Activated T-cell treated with anti-CD3 and anti-CD28 coated beads, Interleukin-2, amount 50 U/mL, for 24 hours (primary cell): ENCODE measurements at regions not wholly inside any gene's neighbourhood (a gene's known extent, or its start where the extent isn't known, plus 50 kb on each side); places are given as distances from the start of the nearest gene placed in this dataset.

Experiments used
- DNase-seq: peaks from one replicate; pipeline ENCODE4 v3.0.0-alpha.2; 2020
- H3K27ac Mint-ChIP-seq: 2 replicates; pipeline ENCODE4 v1.8.0; 2020; ENCODE audit warnings: mild to moderate bottlenecking, mixed read lengths
- H3K27me3 Mint-ChIP-seq: 2 replicates; pipeline ENCODE4 v1.8.0; 2020; ENCODE audit warnings: mixed read lengths
- H3K36me3 Mint-ChIP-seq: 2 replicates; pipeline ENCODE4 v1.8.0; 2020; ENCODE audit warnings: low read depth, mixed read lengths
- H3K4me1 Mint-ChIP-seq: 2 replicates; pipeline ENCODE4 v1.8.0; 2020; ENCODE audit warnings: low read depth, mixed read lengths
- H3K4me3 Mint-ChIP-seq: 2 replicates; pipeline ENCODE4 v1.8.0; 2020; ENCODE audit warnings: mild to moderate bottlenecking, moderate library complexity, mixed read lengths
- H3K9me3 Mint-ChIP-seq: 2 replicates; pipeline ENCODE4 v1.8.0; 2020; ENCODE audit warnings: mixed read lengths

DNA sequence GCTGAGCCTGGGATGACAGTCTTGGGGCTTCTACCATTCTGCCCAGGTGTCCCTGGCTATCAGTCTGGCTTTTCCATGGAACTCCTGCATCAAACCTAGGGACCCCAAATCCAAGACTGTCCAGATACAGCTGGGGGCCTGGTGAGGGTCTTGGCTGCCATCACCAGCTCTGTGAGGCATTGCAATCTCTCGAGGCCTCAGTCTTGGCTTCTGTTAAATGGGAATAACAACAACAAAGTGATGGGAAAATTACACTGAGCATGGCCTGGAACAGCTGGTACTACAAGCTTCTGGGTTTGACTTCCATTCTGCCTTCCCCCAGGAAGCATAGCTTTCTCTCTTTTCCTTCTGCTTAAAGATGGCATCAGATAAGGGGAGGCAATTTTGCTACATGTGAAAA lies 50.0 kb upstream of the LCTL start:
- DNase-seq, result no peak
- Mint-ChIP-seq H3K27me3 (peaks cover 20% of the 10 kb centered on the region), H3K4me1 (peaks cover 6% of the 10 kb centered on the region), H3K27ac (no peak overlapping the region), H3K9me3 (no peaks in the 10 kb centered on the region), H3K4me3 (no peak overlapping the region), H3K36me3 (no peaks in the 10 kb centered on the region)

DNA sequence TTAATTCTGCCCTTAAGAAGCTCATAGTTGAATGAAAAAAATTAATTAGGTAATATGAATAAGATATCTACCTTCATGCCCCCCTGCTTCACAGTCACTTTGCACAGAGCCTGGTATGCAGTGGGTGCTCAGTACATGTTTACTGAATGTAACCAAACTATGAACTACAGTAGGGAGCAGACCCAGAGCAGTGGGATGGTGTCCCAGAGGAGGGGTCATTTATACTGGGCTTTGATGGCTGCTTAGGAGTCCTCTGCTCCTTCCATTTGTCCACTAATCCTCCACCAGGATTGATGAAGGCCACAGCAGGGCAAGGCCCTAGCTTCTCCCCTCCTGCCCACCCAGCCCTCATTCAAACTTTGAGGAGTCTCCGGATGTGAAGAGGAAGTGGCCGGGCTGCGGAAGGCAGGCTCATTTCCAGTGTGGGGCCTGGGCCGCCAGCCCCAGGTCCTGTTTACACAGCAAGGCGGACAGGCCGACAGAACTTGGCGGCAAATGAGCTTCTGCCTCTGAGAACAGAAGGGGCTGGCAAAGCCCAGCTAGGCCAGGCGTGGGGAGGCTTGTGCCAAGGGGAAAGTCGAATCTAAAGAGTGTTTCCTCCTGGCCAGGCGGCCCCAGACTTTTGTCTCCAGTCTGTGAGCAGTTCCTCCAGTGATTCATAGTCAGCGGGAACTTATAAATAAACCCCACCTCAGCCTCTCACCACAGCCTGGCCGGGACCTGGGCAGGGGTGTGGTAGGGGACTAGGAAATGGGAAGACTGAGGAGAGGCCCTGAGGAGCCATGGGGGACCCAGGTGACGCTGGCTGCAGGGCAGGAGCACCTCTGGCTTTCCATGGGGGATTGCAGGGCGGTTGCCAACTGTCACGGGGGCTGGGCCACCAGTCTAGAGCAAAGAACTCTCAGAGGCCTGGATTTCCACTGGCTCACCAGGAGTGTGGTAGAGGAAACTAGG lies 51.6 kb upstream of the LCTL start:
- Mint-ChIP-seq H3K27me3 (peaks cover 30% of the 10 kb centered on the region), H3K27ac (no peak overlapping the region), H3K9me3 (no peaks in the 10 kb centered on the region), H3K4me3 (no peak overlapping the region), H3K36me3 (no peaks in the 10 kb centered on the region), H3K4me1 (peaks cover 6% of the 10 kb centered on the region)
- DNase-seq, result no peak

DNA sequence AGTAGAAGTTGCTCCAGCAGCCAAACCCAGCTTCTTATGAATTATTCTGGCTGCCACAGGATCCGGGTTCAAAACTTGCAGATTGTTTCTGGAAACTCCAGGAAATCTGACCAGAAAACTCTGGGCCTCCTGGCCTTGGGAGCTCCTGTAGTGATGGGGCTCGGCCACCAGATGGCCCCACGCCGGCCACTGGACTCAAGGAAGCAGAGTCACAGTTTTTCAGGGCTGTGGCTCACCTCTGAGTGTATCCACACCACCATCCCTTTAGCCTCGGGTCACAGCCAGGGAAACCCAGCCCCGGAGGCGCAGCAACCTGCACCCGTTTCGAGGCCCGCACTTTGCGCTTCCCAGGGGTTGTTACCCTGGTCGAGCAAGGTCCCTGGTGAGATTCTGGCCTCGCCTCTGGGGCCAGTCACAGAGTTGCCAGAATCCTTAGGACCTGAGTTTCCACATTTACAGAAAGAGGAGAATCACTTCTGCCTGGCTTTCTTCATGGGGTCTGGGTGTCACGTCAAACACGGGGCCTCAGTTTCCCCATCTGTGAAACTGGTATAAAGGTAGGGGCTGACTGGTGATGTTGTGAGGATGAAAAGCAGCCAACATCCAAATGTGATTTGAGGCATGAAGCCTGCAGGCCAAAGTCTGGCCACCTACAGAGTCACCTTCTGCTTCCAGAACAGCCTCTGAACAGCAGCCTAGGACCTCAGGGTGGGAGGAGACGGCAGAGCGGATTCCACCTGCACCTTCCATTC lies 53.5 kb upstream of the LCTL start:
- Mint-ChIP-seq H3K27me3 (peaks cover 49% of the 10 kb centered on the region), H3K4me1 (no peaks in the 10 kb centered on the region), H3K9me3 (no peaks in the 10 kb centered on the region), H3K4me3 (no peak overlapping the region), H3K36me3 (no peaks in the 10 kb centered on the region), H3K27ac (no peak overlapping the region)
- peak; percentile 58 for DNase-seq

DNA sequence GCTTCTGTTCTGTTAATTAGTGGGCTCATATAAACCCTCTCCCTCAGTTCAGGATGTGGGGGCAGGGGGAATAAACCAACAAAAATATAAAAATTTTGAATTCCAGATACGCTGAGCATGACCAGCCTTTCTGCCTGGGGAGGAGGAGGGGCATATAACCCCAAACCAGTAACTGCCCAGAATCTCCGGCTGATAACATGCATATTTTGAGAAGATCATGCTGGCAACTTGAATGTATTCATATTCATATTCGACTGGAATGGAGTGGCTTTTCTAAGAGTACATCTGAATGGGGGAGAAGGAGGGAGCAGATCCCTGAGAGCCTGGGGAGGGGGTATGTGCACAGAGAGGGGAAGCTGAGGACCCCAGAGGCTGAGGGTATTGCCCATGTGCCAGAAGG lies 54.5 kb upstream of the LCTL start:
- peaks cover 49% of the 10 kb centered on the region for H3K27me3 Mint-ChIP-seq
- DNase-seq, result no peak
- no peaks in the 10 kb centered on the region for H3K36me3 Mint-ChIP-seq
- no peak overlapping the region for H3K27ac Mint-ChIP-seq
- no peak overlapping the region for H3K4me3 Mint-ChIP-seq
- no peaks in the 10 kb centered on the region for H3K9me3 Mint-ChIP-seq
- no peaks in the 10 kb centered on the region for H3K4me1 Mint-ChIP-seq

DNA sequence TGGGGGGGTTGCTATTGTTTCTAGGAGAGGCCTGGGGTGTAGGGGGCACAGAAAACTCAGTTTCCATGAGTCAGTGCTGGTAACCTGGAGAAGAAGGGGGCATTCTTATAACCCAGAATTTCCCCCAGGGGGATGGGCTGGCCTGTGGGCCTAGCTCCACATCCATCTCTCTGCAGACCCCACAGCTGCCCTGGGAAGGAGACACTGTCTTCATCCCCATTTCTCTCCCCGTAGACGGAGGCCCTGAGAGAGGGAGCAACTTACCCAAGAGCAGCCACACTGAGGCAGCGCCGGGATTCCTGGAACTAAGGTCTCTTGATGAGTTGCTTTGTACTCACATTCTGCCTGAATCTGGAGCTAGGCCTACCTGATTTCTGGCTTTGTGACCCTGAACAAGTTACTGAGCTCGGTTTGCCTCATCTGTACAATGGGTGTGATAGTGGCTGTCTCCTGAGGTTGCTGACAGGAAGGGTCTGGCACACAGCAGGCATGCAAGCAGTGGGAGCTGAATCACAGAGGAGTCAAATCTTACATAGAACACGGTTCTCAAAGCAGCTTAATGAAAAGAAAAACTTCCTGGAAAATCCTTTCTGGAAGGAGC lies 55.0 kb upstream of the LCTL start:
- DNase-seq, result no peak
- Mint-ChIP-seq H3K27ac (no peak overlapping the region), H3K27me3 (peaks cover 49% of the 10 kb centered on the region), H3K36me3 (no peaks in the 10 kb centered on the region), H3K4me3 (no peak overlapping the region), H3K4me1 (no peaks in the 10 kb centered on the region), H3K9me3 (no peaks in the 10 kb centered on the region)

DNA sequence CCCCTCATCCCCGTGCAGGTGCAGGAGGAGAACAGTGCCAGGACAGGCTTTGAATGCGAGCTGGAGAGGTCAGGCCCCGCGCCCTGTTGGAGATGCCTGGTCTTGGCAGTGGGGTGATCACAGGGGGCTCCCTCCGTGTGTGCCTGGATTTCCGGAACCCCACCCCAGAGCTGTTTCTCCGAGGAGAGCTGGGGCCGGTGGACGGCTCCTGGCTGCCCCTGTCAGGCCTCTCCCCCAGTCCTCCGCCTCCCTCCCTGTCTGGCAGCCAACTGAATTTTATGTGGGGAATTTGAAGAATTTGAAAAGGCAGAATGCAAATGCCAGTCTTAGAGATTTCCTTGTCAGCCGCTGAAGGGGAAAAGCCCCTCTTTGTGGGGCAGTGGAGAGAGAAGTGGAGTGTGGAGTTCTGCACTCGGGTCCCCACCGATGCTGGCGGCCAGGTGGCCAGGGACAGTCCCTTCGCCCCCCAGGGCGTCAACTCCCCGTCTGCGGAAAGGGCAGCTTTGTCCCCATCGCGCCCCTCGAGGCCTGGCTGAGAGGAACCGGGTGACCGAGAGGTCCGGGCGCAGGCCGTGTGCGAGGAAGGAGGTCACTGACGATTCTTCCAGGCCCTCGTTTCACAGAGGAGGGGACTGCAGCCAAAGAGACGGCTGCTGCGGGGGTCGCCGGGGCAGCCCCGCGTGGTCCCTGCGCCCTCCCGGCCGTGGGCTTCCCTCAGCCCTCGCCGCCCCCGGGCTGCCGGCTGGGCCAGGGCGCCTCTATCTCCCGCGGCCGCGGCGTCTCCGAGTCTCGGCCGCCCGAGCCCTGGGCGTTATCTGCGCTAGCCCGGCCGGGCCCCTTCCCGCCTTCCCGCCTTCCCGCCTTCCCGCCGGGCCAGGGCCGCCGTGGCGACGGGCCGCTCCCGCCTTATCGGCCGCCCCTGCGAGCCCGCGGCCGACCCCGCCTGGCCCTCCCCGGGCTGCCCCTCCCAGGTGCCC lies 56.0 kb upstream of the LCTL start:
- H3K27ac Mint-ChIP-seq, result no peak overlapping the region
- no peaks in the 10 kb centered on the region for H3K9me3 Mint-ChIP-seq
- H3K4me1 Mint-ChIP-seq, result no peaks in the 10 kb centered on the region
- H3K4me3 Mint-ChIP-seq, result no peak overlapping the region
- H3K36me3 Mint-ChIP-seq, result no peaks in the 10 kb centered on the region
- DNase-seq, result no peak
- peaks cover 49% of the 10 kb centered on the region for H3K27me3 Mint-ChIP-seq

DNA sequence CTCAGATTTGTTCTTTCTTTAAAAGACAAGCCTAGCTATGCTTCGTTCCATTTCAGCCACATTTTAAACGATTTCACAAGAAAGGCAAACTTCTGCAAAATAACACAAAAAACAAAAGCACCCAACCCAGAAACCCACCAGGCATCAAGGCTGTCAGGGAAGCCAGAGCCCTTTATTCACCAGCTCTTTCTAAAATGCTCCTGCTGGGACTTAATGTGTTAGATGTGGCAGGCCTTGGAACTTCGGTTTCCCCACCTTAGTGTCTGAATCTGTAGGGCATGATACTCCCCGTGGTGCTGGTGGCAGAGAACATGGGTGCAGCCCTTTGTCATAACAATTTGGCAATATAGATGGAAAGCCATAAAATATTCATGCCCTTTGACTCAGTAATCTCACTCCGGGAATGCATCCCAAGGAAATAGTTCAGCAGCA lies 56.8 kb upstream of the LCTL start:
- no peak for DNase-seq
- Mint-ChIP-seq H3K4me1 (no peaks in the 10 kb centered on the region), H3K9me3 (no peaks in the 10 kb centered on the region), H3K27me3 (peaks cover 49% of the 10 kb centered on the region), H3K36me3 (no peaks in the 10 kb centered on the region), H3K4me3 (no peak overlapping the region), H3K27ac (no peak overlapping the region)

DNA sequence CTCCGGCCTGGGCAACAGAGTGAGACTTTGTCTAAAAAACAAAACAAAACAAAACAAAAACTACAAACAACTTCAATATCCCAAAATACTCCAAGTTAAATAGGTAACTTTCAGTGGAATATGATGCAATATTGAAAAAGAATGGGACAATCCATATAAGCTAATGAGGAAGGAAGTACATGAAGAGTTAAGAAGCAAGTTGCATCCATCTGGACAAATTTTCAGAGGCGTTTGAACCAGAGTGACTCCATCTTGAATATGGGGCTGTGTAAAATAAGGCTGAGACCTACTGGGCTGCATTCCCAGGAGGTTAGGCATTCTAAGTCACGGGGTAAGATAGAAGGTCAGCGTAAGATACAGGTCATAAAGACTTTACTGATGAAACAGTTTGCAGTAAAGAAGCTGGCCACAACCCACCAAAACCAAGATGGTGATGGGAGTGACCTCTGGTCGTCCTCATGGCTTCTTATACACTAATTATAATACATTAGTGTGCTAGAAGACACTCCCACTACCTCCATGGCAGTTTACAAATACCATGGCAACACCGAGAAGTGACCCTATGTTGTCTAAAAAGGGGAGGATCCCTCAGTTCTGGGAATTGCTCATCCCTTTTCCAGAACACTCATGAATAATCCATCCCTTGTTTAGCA lies 58.1 kb upstream of the LCTL start:
- Mint-ChIP-seq H3K36me3 (no peaks in the 10 kb centered on the region), H3K4me3 (no peak overlapping the region), H3K9me3 (no peaks in the 10 kb centered on the region), H3K27ac (no peak overlapping the region), H3K4me1 (no peaks in the 10 kb centered on the region), H3K27me3 (peaks cover 47% of the 10 kb centered on the region)
- no peak for DNase-seq

DNA sequence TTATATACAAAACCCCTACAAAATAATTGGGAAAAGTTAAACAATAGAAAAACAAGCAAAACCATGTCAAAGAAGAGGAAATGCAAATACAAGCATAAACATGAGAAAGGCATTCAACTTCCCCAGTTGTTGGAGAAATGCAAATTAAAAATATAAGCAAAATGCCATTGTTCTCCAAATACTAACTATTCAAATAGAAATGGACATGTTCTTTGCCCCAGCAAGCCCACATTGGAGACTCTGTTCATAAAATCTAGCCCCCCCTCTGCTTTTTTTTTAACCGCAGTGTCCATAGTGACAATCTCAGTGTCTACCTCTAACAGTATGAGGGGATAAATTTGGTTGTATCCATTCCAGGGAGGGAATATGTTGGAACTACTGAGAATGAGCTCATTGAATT lies 59.7 kb upstream of the LCTL start:
- DNase-seq, result no peak
- Mint-ChIP-seq H3K36me3 (no peaks in the 10 kb centered on the region), H3K27ac (no peak overlapping the region), H3K4me3 (no peak overlapping the region), H3K27me3 (peaks cover 33% of the 10 kb centered on the region), H3K9me3 (no peaks in the 10 kb centered on the region), H3K4me1 (no peaks in the 10 kb centered on the region)

DNA sequence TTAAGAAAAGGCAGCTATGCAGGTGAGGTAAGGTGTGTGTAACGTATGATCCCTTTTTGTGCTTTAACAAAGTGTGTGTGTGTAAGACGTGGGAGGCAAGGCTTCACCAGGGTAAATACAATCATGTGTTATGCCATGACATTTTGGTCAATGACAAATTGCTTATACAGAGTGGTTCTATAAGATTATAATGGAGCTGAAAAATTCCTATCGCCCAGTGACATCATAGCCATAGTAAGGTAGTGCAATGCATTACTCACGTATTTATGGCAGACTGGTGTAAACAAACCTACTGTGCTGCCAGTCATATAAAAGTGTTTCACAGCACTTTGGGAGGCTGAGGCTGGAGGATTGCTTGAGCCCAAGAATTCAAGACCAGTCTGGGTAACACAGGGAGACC lies 60.2 kb upstream of the LCTL start:
- H3K27me3 Mint-ChIP-seq, result peaks cover 28% of the 10 kb centered on the region
- DNase-seq, result no peak
- no peak overlapping the region for H3K27ac Mint-ChIP-seq
- no peaks in the 10 kb centered on the region for H3K4me1 Mint-ChIP-seq
- no peaks in the 10 kb centered on the region for H3K9me3 Mint-ChIP-seq
- no peaks in the 10 kb centered on the region for H3K36me3 Mint-ChIP-seq
- H3K4me3 Mint-ChIP-seq, result no peak overlapping the region

DNA sequence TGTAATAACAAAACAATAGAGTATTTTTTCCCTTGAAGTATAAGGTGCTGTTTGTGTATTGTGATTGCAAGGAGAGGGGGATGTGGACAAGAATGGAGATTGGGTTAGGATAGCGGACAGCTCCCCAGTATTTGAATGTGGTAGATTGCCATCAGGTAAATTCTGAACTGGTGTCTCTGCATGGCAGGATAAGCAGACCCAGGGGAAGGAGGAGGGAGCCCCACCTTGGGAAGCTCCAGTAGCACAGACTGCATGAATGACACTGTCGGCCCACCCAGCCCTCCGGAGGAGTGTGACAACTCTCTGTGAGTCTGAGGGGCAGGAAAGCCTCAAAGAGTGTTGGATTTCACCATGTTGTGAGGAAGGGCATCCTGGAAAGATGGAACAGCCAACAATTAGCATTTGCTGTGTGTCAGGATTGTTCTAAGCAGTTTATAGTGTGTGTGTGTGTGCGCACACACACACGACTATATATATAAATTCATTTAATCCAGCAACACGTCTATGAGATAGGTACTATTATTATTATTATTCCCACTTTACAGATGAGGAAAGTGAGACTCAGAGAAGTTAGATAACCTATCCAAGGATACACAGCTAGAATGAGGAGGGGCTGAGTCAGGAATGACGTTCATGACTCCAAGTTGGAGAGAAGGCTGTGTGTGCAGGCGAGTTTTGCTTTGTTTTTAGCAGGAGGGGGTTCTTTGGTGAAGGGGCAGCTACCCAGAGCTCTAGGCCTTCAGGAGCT lies 63.4 kb upstream of the LCTL start:
- H3K9me3 Mint-ChIP-seq, result no peaks in the 10 kb centered on the region
- H3K27me3 Mint-ChIP-seq, result peaks cover 2% of the 10 kb centered on the region
- H3K4me1 Mint-ChIP-seq, result no peaks in the 10 kb centered on the region
- H3K36me3 Mint-ChIP-seq, result no peaks in the 10 kb centered on the region
- H3K4me3 Mint-ChIP-seq, result no peak overlapping the region
- no peak overlapping the region for H3K27ac Mint-ChIP-seq
- DNase-seq, result no peak

DNA sequence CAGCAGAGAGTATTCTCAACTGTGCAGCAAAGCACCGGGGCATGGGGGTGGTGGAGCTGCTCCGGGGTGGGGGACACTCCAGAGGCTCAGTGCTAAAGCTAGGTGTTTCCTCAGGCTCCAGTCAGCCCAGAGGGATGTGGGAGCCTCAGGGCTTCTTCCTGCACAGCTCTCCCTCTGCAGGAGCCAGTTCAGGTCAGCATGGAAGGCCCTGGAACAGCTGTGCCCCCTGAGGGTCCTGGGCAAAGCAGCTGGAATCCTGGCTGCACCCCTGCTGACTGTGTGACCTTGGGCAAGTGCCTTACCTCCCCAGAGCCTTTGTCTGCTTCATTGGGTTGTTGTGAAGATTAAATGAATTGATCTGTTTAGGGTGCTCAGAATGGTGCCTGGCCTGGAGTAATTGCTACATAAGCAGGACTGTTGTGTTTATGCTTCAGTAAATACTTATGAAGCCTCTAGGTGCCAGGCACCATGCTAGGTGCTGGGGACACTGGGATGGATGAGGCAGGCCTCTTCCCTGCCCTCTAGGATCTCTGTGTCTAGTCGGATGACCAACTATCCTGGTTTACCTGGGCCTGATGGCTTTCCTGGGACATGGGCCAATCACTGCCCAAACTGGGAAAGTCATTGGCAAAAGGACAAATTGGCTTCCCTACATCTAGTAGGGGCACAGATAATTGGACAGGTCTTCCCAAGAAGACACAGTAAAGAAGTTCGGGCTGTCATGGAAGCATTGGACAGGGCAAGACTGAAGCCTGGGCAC lies 64.2 kb upstream of the LCTL start:
- H3K36me3 Mint-ChIP-seq, result no peaks in the 10 kb centered on the region
- no peak for DNase-seq
- H3K4me3 Mint-ChIP-seq, result no peak overlapping the region
- no peaks in the 10 kb centered on the region for H3K9me3 Mint-ChIP-seq
- H3K27me3 Mint-ChIP-seq, result no peaks in the 10 kb centered on the region
- H3K4me1 Mint-ChIP-seq, result no peaks in the 10 kb centered on the region
- no peak overlapping the region for H3K27ac Mint-ChIP-seq
